ENCODE measurements at regions not wholly inside any gene's neighbourhood (a gene's known extent, or its start where the extent isn't known, plus 50 kb on each side); places are given as distances from the start of the nearest gene placed in this dataset.

GRCh38 chr20:43295781-43296180 is 106.1 kb upstream of the PTPRT start:
- TF ChIP-seq POLR2AphosphoS5 (IDR thresholded peaks at IDR 0.05) (no peak), CTCF (IDR thresholded peaks at IDR 0.05) (no peak), EP300 (IDR thresholded peaks at IDR 0.05) (no peak)

All from gastroesophageal sphincter (tissue), 3 donors.